GM12875 (cell line): ENCODE measurements at regions not wholly inside any gene's neighbourhood (a gene's known extent, or its start where the extent isn't known, plus 50 kb on each side); places are given as distances from the start of the nearest gene placed in this dataset.

Experiments
- H3K4me3 ChIP-seq: one replicate; pipeline ENCODE4 v1.5.1; 2011; ENCODE audit warnings: low read depth, low read length, control low read depth
- CTCF ChIP-seq: IDR thresholded peaks from 2 replicates; pipeline ENCODE4 v1.5.1; 2011; ENCODE audit warnings: low read depth, mild to moderate bottlenecking, control low read depth, inconsistent platforms, low read length, moderate library complexity, borderline replicate concordance; ENCODE audit not compliant: insufficient read depth

DNA sequence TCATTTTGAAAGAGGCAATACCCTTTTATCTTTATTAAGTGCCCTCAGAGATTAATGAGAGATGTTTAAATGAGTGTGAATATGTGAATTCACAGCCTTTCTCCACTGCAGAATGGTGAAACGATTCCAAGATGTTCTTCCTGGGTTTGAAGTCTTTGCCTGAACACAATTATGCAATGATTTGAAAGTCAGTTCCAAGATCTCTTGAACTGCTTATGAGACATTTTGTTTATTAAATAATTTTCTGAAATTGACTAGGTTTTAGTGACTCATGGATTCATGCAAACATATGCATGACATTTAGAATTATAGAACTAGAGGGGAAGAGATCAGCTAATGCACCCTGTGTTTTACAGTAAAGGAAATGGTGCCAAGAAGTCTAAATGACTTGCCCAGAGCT, 118.1 kb upstream of the SLC38A2 start:
- no peak overlapping the region for H3K4me3 ChIP-seq
- no peak for TF ChIP-seq CTCF

DNA sequence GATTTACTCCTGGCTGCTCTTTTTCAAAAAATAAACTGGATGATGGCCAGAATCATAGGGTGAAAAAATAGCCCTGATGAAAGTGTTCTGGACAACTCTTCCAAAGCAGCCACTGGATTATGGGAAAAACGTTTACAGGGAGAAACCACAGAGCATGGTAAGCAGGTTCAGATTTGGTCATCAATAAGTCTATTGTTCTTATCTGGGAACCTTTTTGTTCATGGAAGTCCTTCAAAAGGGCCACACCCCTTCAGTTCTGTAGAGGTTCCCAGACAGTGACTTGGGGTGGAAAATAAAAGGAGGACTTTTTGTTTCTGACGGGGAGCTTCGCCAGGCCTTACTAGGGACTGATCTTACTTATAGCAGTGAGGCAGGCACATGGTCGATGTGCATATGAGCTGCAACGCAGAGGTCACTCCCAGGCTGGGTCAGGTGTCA, 117.4 kb upstream of the SLC38A2 start:
- H3K4me3 ChIP-seq = no peak overlapping the region
- TF ChIP-seq CTCF = no peak

DNA sequence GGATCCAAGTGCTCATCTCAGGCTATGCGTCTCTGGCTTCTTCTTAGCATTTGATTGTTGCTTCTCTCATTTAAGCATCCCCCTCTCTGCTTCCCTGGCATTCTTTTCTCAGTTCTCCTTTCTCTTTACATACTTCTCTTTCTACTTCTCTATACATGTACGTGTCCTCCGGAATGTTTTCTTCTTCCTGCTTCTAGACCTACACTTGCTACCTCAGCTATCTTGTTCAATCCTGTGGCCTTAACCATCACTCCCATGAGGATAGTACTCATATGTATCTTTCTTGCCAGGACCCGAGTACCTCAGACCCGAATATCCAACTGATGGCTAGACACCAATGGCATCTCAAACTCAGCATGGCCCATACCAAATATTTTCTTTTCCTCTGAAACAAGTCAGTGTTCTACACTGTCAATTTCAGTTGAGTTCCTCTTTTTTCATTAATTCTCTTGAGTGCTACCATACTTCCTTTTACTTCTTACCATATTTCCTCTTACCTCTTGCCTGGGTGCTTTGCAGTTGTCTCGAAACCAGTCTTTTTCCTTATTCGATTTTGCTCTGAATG, 115.1 kb upstream of the SLC38A2 start:
- no peak overlapping the region for H3K4me3 ChIP-seq

GRCh38 chr12:46486588-46486987, 114.0 kb upstream of the SLC38A2 start:
- H3K4me3 ChIP-seq = no peak overlapping the region
- no peak for TF ChIP-seq CTCF

More for the DNA sequence above, 115.1 kb upstream of the SLC38A2 start:
- TF ChIP-seq CTCF = no peak

DNA sequence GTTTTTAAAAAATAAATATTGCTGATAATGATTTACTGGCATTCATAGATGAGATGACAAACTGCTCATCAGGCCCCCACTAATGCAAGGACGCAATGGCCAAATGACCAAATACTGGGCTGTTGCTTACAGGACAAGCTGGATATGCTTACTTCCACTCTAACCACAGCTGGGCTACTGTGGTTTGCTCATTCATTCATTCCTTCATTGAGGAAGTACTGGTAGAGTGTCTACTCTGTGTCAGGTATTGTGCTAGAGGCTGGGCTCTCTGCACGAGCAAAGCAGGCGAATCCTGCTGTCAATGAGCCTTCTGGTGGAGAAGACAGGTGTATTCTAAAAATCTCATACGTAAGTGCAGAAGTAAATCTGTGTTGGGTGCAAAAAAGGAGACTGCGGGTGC, 113.3 kb upstream of the SLC38A2 start:
- no peak overlapping the region for H3K4me3 ChIP-seq
- TF ChIP-seq CTCF = no peak

- TF ChIP-seq CTCF = no peak
- no peak overlapping the region for H3K4me3 ChIP-seq
These were observed 112.0 kb upstream of the SLC38A2 start for GRCh38 chr12:46484396-46485061.
